Glutamatergic neuron (in vitro differentiated cells): ENCODE measurements at regions not wholly inside any gene's neighbourhood (a gene's known extent, or its start where the extent isn't known, plus 50 kb on each side); places are given as distances from the start of the nearest gene placed in this dataset.

ENCODE experiments used
- DNase-seq: peaks from one replicate; pipeline ENCODE4 v3.0.0; 2022
- H3K27ac Mint-ChIP-seq: one replicate; pipeline ENCODE4 v1.8.0; 2020; ENCODE audit warnings: mild to moderate bottlenecking, mixed read lengths, inconsistent platforms; ENCODE audit not compliant: unreplicated experiment
- H3K27me3 Mint-ChIP-seq: one replicate; pipeline ENCODE4 v1.8.0; 2020; ENCODE audit warnings: mild to moderate bottlenecking, moderate library complexity, mixed read lengths, inconsistent platforms; ENCODE audit not compliant: unreplicated experiment
- H3K36me3 Mint-ChIP-seq: one replicate; pipeline ENCODE4 v1.8.0; 2020; ENCODE audit warnings: mild to moderate bottlenecking, mixed read lengths, inconsistent platforms; ENCODE audit not compliant: unreplicated experiment
- H3K4me1 Mint-ChIP-seq: one replicate; pipeline ENCODE4 v1.8.0; 2020; ENCODE audit warnings: mild to moderate bottlenecking, low read depth, mixed read lengths, inconsistent platforms; ENCODE audit not compliant: unreplicated experiment
- H3K4me3 Mint-ChIP-seq: one replicate; pipeline ENCODE4 v1.8.0; 2020; ENCODE audit warnings: mild to moderate bottlenecking, mixed read lengths, inconsistent platforms; ENCODE audit not compliant: unreplicated experiment
- H3K9me3 Mint-ChIP-seq: one replicate; pipeline ENCODE4 v1.8.0; 2020; ENCODE audit warnings: mild to moderate bottlenecking, moderate library complexity, mixed read lengths, inconsistent platforms; ENCODE audit not compliant: unreplicated experiment
- TF ChIP-seq, protein P1 (sequence below): fragments of 200-600 bp; sonication (generic); IDR thresholded peaks from one replicate; pipeline ENCODE4 v1.5.0; 2021; ENCODE audit not compliant: partially characterized antibody, unreplicated experiment

DNA sequence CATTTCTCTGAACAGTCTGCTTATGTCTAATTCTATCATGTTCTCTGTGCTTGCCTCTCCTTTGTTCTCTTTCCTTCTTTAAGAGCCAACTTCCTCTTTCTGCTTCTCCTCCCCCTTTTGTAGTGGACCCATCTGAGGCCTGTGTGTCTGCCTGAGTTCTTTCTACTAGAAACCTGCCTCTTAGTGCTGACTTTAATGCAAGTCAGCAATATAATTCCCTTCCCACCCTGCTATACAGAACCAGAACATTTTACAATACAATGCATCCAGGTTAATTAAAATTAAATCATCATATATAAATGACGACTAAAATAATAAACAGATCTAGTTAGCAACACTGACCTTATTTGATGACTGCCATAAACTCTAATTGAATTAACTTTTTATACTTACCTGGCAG is 82.6 kb upstream of the GAS1 start:
- no peak overlapping the region for H3K4me3 Mint-ChIP-seq
- no peak overlapping the region for H3K27ac Mint-ChIP-seq
- no peaks in the 10 kb centered on the region for H3K9me3 Mint-ChIP-seq
- no peak for DNase-seq
- H3K27me3 Mint-ChIP-seq, result peaks cover 2% of the 10 kb centered on the region
- peaks cover 18% of the 10 kb centered on the region for H3K4me1 Mint-ChIP-seq
- no peaks in the 10 kb centered on the region for H3K36me3 Mint-ChIP-seq
- TF ChIP-seq, protein P1, sequence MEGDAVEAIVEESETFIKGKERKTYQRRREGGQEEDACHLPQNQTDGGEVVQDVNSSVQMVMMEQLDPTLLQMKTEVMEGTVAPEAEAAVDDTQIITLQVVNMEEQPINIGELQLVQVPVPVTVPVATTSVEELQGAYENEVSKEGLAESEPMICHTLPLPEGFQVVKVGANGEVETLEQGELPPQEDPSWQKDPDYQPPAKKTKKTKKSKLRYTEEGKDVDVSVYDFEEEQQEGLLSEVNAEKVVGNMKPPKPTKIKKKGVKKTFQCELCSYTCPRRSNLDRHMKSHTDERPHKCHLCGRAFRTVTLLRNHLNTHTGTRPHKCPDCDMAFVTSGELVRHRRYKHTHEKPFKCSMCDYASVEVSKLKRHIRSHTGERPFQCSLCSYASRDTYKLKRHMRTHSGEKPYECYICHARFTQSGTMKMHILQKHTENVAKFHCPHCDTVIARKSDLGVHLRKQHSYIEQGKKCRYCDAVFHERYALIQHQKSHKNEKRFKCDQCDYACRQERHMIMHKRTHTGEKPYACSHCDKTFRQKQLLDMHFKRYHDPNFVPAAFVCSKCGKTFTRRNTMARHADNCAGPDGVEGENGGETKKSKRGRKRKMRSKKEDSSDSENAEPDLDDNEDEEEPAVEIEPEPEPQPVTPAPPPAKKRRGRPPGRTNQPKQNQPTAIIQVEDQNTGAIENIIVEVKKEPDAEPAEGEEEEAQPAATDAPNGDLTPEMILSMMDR, result no peak

DNA sequence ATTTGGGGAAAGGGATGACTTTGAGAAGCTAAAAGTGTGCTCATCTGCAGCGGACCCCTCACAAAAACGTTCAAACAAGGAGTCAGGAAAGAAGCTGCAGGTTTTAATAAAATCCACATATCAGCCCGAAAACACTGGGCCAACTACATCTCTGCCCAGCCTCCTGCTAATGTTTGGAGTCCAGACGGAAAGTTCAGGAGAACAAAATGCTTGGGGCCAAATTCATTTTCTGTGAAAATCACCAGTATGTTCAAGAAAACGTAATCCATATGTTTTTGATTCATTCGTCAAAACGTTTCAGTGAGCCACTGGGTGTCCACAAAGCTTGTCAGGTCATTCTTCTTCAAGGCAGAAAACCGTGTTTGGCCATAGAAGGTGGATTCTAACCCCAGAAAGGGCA is 87.5 kb upstream of the GAS1 start:
- Mint-ChIP-seq H3K27ac (peak overlapping the region; percentile 67), H3K4me1 (peaks cover 36% of the 10 kb centered on the region), H3K4me3 (peak overlapping the region; percentile 65), H3K36me3 (no peaks in the 10 kb centered on the region), H3K9me3 (no peaks in the 10 kb centered on the region), H3K27me3 (peaks cover 2% of the 10 kb centered on the region)
- TF ChIP-seq, protein P1, result no peak
- DNase-seq, result no peak

DNA sequence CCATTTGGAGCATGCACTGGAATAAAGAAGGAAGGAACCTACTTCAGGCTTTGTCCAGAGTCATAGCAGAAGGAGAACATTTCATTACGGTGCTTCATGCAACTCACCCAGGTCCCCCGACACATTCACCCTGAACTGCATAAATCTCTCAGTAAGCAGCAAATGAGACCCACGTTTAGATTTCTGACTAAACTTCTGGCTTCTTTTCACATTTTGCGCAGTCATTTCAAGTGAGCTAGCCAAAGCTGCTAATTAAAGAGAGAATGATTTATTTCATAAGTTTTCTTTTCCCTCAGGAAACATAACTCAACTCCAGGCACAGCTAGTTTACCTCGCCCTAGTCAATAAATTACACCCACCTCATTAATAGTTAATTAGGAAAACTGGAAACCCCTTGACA is 88.6 kb upstream of the GAS1 start:
- H3K4me3 Mint-ChIP-seq, result no peak overlapping the region
- H3K27me3 Mint-ChIP-seq, result peaks cover 2% of the 10 kb centered on the region
- no peaks in the 10 kb centered on the region for H3K9me3 Mint-ChIP-seq
- no peak overlapping the region for H3K27ac Mint-ChIP-seq
- no peak for DNase-seq
- H3K36me3 Mint-ChIP-seq, result no peaks in the 10 kb centered on the region
- peaks cover 39% of the 10 kb centered on the region for H3K4me1 Mint-ChIP-seq
- TF ChIP-seq, protein P1, result no peak

DNA sequence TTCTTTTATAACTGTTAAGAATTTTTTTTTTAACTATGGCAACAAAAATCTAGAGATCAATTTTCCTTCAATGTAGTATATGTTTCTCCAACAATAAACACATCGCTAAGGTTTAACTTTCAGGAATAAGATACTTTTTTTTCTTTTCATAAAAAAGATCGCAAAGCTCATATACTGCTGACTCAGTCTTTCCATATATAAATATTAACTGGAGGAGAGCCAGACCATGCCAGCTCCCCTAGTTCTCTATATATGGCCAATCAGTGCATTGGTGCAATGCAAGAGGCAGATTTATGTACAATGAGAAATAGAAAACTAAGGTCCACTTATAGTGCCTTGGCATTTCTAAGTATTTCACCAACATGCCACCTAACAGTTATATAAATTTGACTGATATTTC is 89.2 kb upstream of the GAS1 start:
- H3K4me1 Mint-ChIP-seq, result peaks cover 39% of the 10 kb centered on the region
- H3K27ac Mint-ChIP-seq, result no peak overlapping the region
- peaks cover 2% of the 10 kb centered on the region for H3K27me3 Mint-ChIP-seq
- peaks cover 5% of the 10 kb centered on the region for H3K36me3 Mint-ChIP-seq
- TF ChIP-seq, protein P1, result no peak
- no peak overlapping the region for H3K4me3 Mint-ChIP-seq
- H3K9me3 Mint-ChIP-seq, result no peaks in the 10 kb centered on the region
- no peak for DNase-seq

DNA sequence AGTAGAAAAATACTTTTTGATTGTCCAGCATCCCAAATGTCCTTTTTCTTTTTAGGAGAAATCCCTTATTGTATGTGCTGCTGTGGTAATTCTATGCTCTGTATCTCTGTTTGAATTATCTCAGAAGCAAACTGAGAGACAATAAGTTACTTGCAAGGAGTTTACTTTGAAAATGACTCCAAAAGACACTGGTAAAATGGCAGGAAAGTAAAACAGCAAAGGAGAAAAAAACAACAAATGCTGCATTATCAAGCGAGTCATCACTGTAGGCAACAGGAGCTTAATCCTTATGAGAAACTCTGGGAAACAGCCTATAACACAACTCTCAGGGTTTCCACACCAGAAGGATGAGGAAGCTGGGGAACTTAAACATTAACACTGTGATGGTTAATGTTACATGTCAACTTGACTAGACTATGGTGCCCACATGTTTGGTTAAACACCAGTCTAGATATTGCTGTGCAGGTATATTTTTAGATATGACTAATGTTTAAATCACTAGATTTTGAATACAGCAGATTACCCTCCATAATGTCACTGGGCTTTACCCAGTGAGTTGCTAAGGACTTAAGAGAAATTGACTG is 92.6 kb upstream of the GAS1 start:
- TF ChIP-seq, protein P1, result no peak
- H3K36me3 Mint-ChIP-seq, result peaks cover 8% of the 10 kb centered on the region
- no peak overlapping the region for H3K27ac Mint-ChIP-seq
- peaks cover 25% of the 10 kb centered on the region for H3K4me1 Mint-ChIP-seq
- H3K9me3 Mint-ChIP-seq, result no peaks in the 10 kb centered on the region
- peak overlapping the region; percentile 84 for H3K4me3 Mint-ChIP-seq
- no peak for DNase-seq
- peaks cover 5% of the 10 kb centered on the region for H3K27me3 Mint-ChIP-seq
